ENCODE measurements at regions not wholly inside any gene's neighbourhood (a gene's known extent, or its start where the extent isn't known, plus 50 kb on each side); places are given as distances from the start of the nearest gene placed in this dataset.

DNA sequence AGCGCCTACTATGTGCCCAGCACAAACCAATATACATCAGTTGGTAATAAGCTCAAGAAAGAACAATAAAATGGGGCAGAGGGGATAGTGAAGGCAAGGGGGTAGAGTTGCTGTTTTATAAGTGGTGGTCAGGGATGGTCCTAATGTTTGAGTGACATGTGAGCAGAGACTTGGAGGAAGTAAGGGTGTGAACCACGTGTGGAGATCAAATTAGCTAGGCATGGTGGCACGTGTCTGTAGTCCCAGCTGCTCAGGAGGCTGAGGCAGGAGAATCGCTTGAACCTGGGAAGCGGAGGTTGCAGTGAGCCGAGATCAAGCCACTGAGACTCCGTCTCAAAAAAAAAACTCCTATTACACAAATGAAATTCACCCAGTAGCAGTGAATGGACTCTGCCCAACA, 56.5 kb downstream of the IRX6 start:
- no peaks in the 10 kb centered on the region for H3K4me1 ChIP-seq
- no peaks in the 10 kb centered on the region for H3K9me3 ChIP-seq
- intact Hi-C loops (cut with DNase I; ENCODE audit: low total_unique reads), result no loop called here
- TF ChIP-seq POLR2A (IDR thresholded peaks at IDR 0.05) (no peak), EP300 (IDR thresholded peaks at IDR 0.05) (no peak), POLR2AphosphoS5 (IDR thresholded peaks at IDR 0.05) (no peak)
- TF ChIP-seq, protein P1, sequence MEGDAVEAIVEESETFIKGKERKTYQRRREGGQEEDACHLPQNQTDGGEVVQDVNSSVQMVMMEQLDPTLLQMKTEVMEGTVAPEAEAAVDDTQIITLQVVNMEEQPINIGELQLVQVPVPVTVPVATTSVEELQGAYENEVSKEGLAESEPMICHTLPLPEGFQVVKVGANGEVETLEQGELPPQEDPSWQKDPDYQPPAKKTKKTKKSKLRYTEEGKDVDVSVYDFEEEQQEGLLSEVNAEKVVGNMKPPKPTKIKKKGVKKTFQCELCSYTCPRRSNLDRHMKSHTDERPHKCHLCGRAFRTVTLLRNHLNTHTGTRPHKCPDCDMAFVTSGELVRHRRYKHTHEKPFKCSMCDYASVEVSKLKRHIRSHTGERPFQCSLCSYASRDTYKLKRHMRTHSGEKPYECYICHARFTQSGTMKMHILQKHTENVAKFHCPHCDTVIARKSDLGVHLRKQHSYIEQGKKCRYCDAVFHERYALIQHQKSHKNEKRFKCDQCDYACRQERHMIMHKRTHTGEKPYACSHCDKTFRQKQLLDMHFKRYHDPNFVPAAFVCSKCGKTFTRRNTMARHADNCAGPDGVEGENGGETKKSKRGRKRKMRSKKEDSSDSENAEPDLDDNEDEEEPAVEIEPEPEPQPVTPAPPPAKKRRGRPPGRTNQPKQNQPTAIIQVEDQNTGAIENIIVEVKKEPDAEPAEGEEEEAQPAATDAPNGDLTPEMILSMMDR (IDR thresholded peaks at IDR 0.05), result no peak
- no peak for DNase-seq
- no peak overlapping the region for H3K27ac ChIP-seq
- peaks cover 0 to 13% (median 0%) of the 10 kb centered on the region in 3 donors for H3K27me3 ChIP-seq
- no peak overlapping the region for H3K4me3 ChIP-seq
- no peaks in the 10 kb centered on the region for H3K36me3 ChIP-seq
- WGBS, 5 donors, result 79 to 84% (median 82%) methylated on average over 7 of the region's 7 CpGs

DNA sequence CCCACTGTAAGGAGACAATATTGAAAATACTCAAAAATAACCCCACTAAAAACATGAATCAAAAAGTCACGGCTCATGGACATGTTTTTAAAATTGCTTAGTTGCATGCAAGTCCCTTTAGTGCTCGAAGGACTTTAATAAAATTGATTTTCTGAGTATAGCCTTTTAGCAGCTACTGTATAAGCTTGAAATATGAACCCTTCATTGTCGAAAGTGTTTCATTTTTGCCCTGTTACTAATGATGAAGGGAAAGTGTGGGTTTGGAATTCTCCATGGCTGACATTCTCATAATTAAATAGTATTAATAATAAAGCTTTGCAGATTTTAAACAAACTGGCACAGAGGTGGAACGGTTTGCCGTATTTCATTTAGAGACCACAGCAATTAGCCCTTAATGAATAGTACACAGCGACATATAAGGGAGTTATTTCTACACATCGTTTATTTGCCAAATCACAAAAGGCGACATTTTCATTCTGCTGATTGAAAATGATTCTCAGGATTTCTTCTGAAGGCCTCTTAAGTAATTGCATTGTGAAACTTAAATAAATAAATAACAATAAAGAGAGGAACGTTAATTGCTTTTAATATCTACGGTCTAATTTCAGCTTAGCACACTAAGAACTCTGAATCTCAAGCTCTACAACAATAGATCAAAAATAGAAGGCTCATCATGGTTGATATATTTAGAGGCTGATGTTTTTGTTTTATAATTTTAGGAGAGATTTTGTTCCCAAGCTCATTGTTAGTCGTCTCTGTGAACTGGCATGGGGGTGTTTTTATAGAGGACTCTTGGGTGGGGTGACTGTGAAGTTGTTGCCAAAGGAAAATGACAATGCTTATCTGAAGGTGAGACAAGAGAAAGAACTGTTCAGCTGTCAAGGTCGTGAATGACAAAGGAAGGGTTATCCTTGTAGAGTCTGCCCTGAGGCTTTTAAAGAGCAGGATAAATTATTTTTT, 60.6 kb downstream of the IRX6 start:
- intact Hi-C loops (cut with DNase I; ENCODE audit: low total_unique reads), result no loop called here
- H3K36me3 ChIP-seq, result no peaks in the 10 kb centered on the region
- no peaks in the 10 kb centered on the region for H3K9me3 ChIP-seq
- H3K4me3 ChIP-seq, result no peak overlapping the region
- no peaks in the 10 kb centered on the region for H3K4me1 ChIP-seq
- peaks cover 0 to 11% (median 0%) of the 10 kb centered on the region in 3 donors for H3K27me3 ChIP-seq
- no peak overlapping the region for H3K27ac ChIP-seq
- WGBS, 5 donors, result 74 to 81% (median 79%) methylated on average over 12 of the region's 12 CpGs
- TF ChIP-seq, protein P1 (IDR thresholded peaks at IDR 0.05), result no peak
- TF ChIP-seq EP300 (IDR thresholded peaks at IDR 0.05) (no peak), POLR2A (IDR thresholded peaks at IDR 0.05) (no peak), POLR2AphosphoS5 (IDR thresholded peaks at IDR 0.05) (no peak)
- DNase-seq, result no peak

DNA sequence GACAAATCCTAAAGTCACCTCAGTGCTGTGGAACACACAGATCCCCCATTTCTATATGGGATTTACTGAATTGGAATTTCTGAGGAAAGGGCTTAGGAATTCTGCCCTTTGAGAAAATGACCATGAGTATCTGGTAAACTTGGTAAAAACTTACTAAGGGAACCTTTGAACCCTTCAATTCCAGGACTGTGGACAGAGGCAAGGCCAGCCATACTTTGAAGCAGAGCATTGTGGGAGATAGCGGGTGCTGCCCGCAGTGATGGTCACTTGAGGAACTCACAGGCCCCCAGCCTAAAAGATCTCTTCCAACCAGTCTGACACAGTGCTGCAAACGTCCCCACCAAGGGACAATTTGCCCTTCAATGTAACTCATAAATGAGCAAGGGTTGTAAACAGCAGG, 61.4 kb downstream of the IRX6 start:
- TF ChIP-seq POLR2A (IDR thresholded peaks at IDR 0.05) (no peak), EP300 (IDR thresholded peaks at IDR 0.05) (no peak), POLR2AphosphoS5 (IDR thresholded peaks at IDR 0.05) (no peak)
- TF ChIP-seq, protein P1 (IDR thresholded peaks at IDR 0.05), result no peak
- DNase-seq, result no peak
- no peak overlapping the region for H3K4me3 ChIP-seq
- H3K27me3 ChIP-seq, result peaks cover 0 to 4% (median 0%) of the 10 kb centered on the region in 3 donors
- no peaks in the 10 kb centered on the region for H3K9me3 ChIP-seq
- no peaks in the 10 kb centered on the region for H3K36me3 ChIP-seq
- H3K4me1 ChIP-seq, result no peaks in the 10 kb centered on the region
- H3K27ac ChIP-seq, result no peak overlapping the region
- WGBS, 5 donors, result 66 to 86% (median 82%) methylated on average over 3 of the region's 3 CpGs
- intact Hi-C loops (cut with DNase I; ENCODE audit: low total_unique reads), result no loop called here

DNA sequence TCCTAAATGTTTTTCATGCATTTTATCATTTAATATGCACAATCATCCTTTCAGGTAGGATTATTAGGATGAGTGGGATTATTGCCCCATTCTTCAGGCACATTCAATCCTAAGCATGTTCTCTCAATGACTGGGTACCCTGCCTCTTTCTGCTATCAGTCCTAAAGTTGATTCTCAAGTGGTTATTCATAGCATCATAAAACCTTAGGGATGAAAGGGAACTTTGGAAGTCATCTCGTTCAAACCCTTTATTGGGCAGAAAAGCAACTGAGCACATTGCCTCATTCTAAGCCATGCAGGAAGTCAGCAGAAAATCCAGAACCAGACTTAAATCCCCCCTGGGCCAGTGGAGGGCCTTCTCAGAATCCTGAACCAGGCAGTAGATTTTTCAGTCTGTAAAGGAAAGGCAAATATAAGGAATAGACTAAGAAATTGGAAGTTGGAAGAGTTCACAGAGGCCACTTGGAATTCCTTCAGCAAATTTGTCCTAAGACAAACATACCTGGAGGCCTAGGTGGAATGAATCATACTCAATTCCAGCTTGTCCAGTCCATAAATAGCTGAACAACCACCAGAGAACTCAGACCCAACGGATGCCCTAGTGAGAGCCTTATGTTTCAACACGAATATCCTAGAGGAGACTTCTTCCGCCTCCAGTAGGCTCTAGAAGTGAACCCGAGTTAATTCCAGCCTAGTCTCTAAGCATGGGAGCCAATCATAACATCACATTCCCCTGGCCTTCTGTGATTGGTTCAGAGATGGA, 62.7 kb downstream of the IRX6 start:
- H3K4me3 ChIP-seq, result no peak overlapping the region
- DNase-seq, result no peak
- TF ChIP-seq POLR2A (IDR thresholded peaks at IDR 0.05) (no peak), EP300 (IDR thresholded peaks at IDR 0.05) (no peak), POLR2AphosphoS5 (IDR thresholded peaks at IDR 0.05) (no peak)
- TF ChIP-seq, protein P1 (IDR thresholded peaks at IDR 0.05), result no peak
- no peaks in the 10 kb centered on the region for H3K27me3 ChIP-seq
- no peak overlapping the region for H3K27ac ChIP-seq
- intact Hi-C loops (cut with DNase I; ENCODE audit: low total_unique reads), result no loop called here
- H3K9me3 ChIP-seq, result no peaks in the 10 kb centered on the region
- no peaks in the 10 kb centered on the region for H3K4me1 ChIP-seq
- 69 to 89% (median 71%) methylated on average over 5 of the region's 5 CpGs for WGBS, 5 donors
- H3K36me3 ChIP-seq, result no peaks in the 10 kb centered on the region
